ENCODE measurements at regions not wholly inside any gene's neighbourhood (a gene's known extent, or its start where the extent isn't known, plus 50 kb on each side); places are given as distances from the start of the nearest gene placed in this dataset.

- H3K27me3 Mint-ChIP-seq, result peaks cover 2% of the 10 kb centered on the region
These were observed 588.0 kb upstream of the KLF4 start for GRCh38 chr9:108077556-108077955.

GRCh38 chr9:108074900-108075299 lies 585.3 kb upstream of the KLF4 start:
- peaks cover 2% of the 10 kb centered on the region for H3K27me3 Mint-ChIP-seq
- H3K27ac Mint-ChIP-seq, result no peak overlapping the region
- no peaks in the 10 kb centered on the region for H3K36me3 Mint-ChIP-seq
- H3K4me3 Mint-ChIP-seq, result no peak overlapping the region
- no peaks in the 10 kb centered on the region for H3K9me3 Mint-ChIP-seq
- no peaks in the 10 kb centered on the region for H3K4me1 Mint-ChIP-seq

More at GRCh38 chr9:108077556-108077955, 588.0 kb upstream of the KLF4 start:
- Mint-ChIP-seq H3K4me3 (no peak overlapping the region), H3K4me1 (no peaks in the 10 kb centered on the region), H3K27ac (no peak overlapping the region), H3K9me3 (no peaks in the 10 kb centered on the region), H3K36me3 (no peaks in the 10 kb centered on the region)

GRCh38 chr9:108073823-108074222 lies 584.3 kb upstream of the KLF4 start:
- H3K4me3 Mint-ChIP-seq, result no peak overlapping the region
- H3K4me1 Mint-ChIP-seq, result no peaks in the 10 kb centered on the region
- H3K27ac Mint-ChIP-seq, result no peak overlapping the region
- H3K27me3 Mint-ChIP-seq, result peaks cover 2% of the 10 kb centered on the region
- H3K9me3 Mint-ChIP-seq, result no peaks in the 10 kb centered on the region
- no peaks in the 10 kb centered on the region for H3K36me3 Mint-ChIP-seq

- H3K4me1 Mint-ChIP-seq, result no peaks in the 10 kb centered on the region
These were observed 583.2 kb upstream of the KLF4 start for GRCh38 chr9:108072740-108073139.

GRCh38 chr9:108070861-108071260 lies 581.3 kb upstream of the KLF4 start:
- no peaks in the 10 kb centered on the region for H3K9me3 Mint-ChIP-seq
- no peaks in the 10 kb centered on the region for H3K4me1 Mint-ChIP-seq
- no peak overlapping the region for H3K27ac Mint-ChIP-seq
- no peaks in the 10 kb centered on the region for H3K36me3 Mint-ChIP-seq
- no peaks in the 10 kb centered on the region for H3K27me3 Mint-ChIP-seq
- H3K4me3 Mint-ChIP-seq, result no peak overlapping the region

More at GRCh38 chr9:108072740-108073139, 583.2 kb upstream of the KLF4 start:
- H3K27ac Mint-ChIP-seq, result no peak overlapping the region
- no peaks in the 10 kb centered on the region for H3K36me3 Mint-ChIP-seq
- H3K27me3 Mint-ChIP-seq, result no peaks in the 10 kb centered on the region
- no peak overlapping the region for H3K4me3 Mint-ChIP-seq
- no peaks in the 10 kb centered on the region for H3K9me3 Mint-ChIP-seq

- Mint-ChIP-seq H3K27me3 (no peaks in the 10 kb centered on the region), H3K4me1 (no peaks in the 10 kb centered on the region), H3K4me3 (no peak overlapping the region), H3K36me3 (no peaks in the 10 kb centered on the region), H3K27ac (no peak overlapping the region), H3K9me3 (no peaks in the 10 kb centered on the region)
These were observed 580.4 kb upstream of the KLF4 start for GRCh38 chr9:108069991-108070390.

GRCh38 chr9:108062680-108063079 lies 573.1 kb upstream of the KLF4 start:
- H3K4me1 Mint-ChIP-seq, result no peaks in the 10 kb centered on the region
- H3K27me3 Mint-ChIP-seq, result no peaks in the 10 kb centered on the region
- H3K9me3 Mint-ChIP-seq, result peaks cover 8% of the 10 kb centered on the region
- no peak overlapping the region for H3K27ac Mint-ChIP-seq
- H3K36me3 Mint-ChIP-seq, result no peaks in the 10 kb centered on the region
- no peak overlapping the region for H3K4me3 Mint-ChIP-seq

- no peak overlapping the region for H3K4me3 Mint-ChIP-seq
- no peaks in the 10 kb centered on the region for H3K36me3 Mint-ChIP-seq
- H3K9me3 Mint-ChIP-seq, result peaks cover 8% of the 10 kb centered on the region
- no peak overlapping the region for H3K27ac Mint-ChIP-seq
- H3K27me3 Mint-ChIP-seq, result no peaks in the 10 kb centered on the region
- no peaks in the 10 kb centered on the region for H3K4me1 Mint-ChIP-seq
These were observed 570.6 kb upstream of the KLF4 start for GRCh38 chr9:108060175-108060574.

- peaks cover 8% of the 10 kb centered on the region for H3K9me3 Mint-ChIP-seq
- no peak overlapping the region for H3K27ac Mint-ChIP-seq
- H3K4me3 Mint-ChIP-seq, result no peak overlapping the region
- no peaks in the 10 kb centered on the region for H3K4me1 Mint-ChIP-seq
- no peaks in the 10 kb centered on the region for H3K27me3 Mint-ChIP-seq
- H3K36me3 Mint-ChIP-seq, result no peaks in the 10 kb centered on the region
These were observed 568.7 kb upstream of the KLF4 start for GRCh38 chr9:108058135-108058814.

- no peak overlapping the region for H3K4me3 Mint-ChIP-seq
- H3K4me1 Mint-ChIP-seq, result no peaks in the 10 kb centered on the region
- no peak overlapping the region for H3K27ac Mint-ChIP-seq
- H3K27me3 Mint-ChIP-seq, result no peaks in the 10 kb centered on the region
- H3K36me3 Mint-ChIP-seq, result no peaks in the 10 kb centered on the region
- H3K9me3 Mint-ChIP-seq, result peaks cover 6% of the 10 kb centered on the region
These were observed 568.0 kb upstream of the KLF4 start for GRCh38 chr9:108057421-108058134.

GRCh38 chr9:108056805-108057386 lies 567.3 kb upstream of the KLF4 start:
- no peaks in the 10 kb centered on the region for H3K36me3 Mint-ChIP-seq
- H3K4me3 Mint-ChIP-seq, result no peak overlapping the region
- H3K27ac Mint-ChIP-seq, result no peak overlapping the region
- peaks cover under 1% of the 10 kb centered on the region for H3K9me3 Mint-ChIP-seq
- no peaks in the 10 kb centered on the region for H3K27me3 Mint-ChIP-seq
- H3K4me1 Mint-ChIP-seq, result no peaks in the 10 kb centered on the region

- no peaks in the 10 kb centered on the region for H3K9me3 Mint-ChIP-seq
- no peaks in the 10 kb centered on the region for H3K4me1 Mint-ChIP-seq
- H3K36me3 Mint-ChIP-seq, result no peaks in the 10 kb centered on the region
- H3K4me3 Mint-ChIP-seq, result no peak overlapping the region
- no peak overlapping the region for H3K27ac Mint-ChIP-seq
- no peaks in the 10 kb centered on the region for H3K27me3 Mint-ChIP-seq
These were observed 566.7 kb upstream of the KLF4 start for GRCh38 chr9:108056084-108056804.

- H3K9me3 Mint-ChIP-seq, result no peaks in the 10 kb centered on the region
- no peak overlapping the region for H3K4me3 Mint-ChIP-seq
- no peak overlapping the region for H3K27ac Mint-ChIP-seq
- H3K36me3 Mint-ChIP-seq, result no peaks in the 10 kb centered on the region
- H3K4me1 Mint-ChIP-seq, result no peaks in the 10 kb centered on the region
- no peaks in the 10 kb centered on the region for H3K27me3 Mint-ChIP-seq
These were observed 564.6 kb upstream of the KLF4 start for GRCh38 chr9:108054131-108054630.

- no peaks in the 10 kb centered on the region for H3K9me3 Mint-ChIP-seq
- no peak overlapping the region for H3K27ac Mint-ChIP-seq
These were observed 564.0 kb upstream of the KLF4 start for GRCh38 chr9:108053555-108054061.

GRCh38 chr9:108052431-108053080 lies 563.0 kb upstream of the KLF4 start:
- Mint-ChIP-seq H3K4me1 (no peaks in the 10 kb centered on the region), H3K36me3 (no peaks in the 10 kb centered on the region), H3K27me3 (no peaks in the 10 kb centered on the region), H3K4me3 (no peak overlapping the region), H3K9me3 (no peaks in the 10 kb centered on the region), H3K27ac (no peak overlapping the region)

More at GRCh38 chr9:108053555-108054061, 564.0 kb upstream of the KLF4 start:
- H3K27me3 Mint-ChIP-seq, result no peaks in the 10 kb centered on the region
- H3K4me3 Mint-ChIP-seq, result no peak overlapping the region
- no peaks in the 10 kb centered on the region for H3K36me3 Mint-ChIP-seq
- H3K4me1 Mint-ChIP-seq, result no peaks in the 10 kb centered on the region
